GM19468 (cell line): ENCODE measurements at regions not wholly inside any gene's neighbourhood (a gene's known extent, or its start where the extent isn't known, plus 50 kb on each side); places are given as distances from the start of the nearest gene placed in this dataset.
"Not testable (repeated sequence)": the region's sequence is repeated elsewhere in the genome, so short reads cannot be mapped to it uniquely, and the experiment has no call there.

Experiments used
- ATAC-seq: cut with Tn5 transposase; IDR thresholded peaks from one replicate; pipeline ENCODE4 v1.9.1; 2021; ENCODE audit warnings: mild to moderate bottlenecking, moderate library complexity, moderate number of reproducible peaks; ENCODE audit not compliant: unreplicated experiment; ENCODE audit errors: extremely low read depth

DNA sequence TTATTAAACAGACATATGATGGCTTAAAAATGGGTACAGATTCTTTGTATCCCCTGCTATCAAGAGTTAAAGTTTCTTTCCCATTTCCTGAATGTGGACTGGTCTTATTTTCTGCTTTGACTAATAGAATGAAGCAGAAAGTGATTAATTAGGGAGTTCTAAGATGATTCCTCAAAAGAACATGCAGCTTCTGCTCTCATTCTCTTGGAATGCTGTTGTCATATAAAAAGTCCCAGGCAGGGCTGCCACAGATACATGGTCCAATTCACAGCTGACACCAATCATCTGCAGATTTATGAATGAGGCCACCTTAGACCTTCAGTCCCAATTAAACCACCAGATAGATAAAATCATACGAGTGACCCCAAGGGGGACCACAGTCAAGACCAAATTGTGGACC lies 844.5 kb upstream of the RAG2 start:
- ATAC-seq: no peak

DNA sequence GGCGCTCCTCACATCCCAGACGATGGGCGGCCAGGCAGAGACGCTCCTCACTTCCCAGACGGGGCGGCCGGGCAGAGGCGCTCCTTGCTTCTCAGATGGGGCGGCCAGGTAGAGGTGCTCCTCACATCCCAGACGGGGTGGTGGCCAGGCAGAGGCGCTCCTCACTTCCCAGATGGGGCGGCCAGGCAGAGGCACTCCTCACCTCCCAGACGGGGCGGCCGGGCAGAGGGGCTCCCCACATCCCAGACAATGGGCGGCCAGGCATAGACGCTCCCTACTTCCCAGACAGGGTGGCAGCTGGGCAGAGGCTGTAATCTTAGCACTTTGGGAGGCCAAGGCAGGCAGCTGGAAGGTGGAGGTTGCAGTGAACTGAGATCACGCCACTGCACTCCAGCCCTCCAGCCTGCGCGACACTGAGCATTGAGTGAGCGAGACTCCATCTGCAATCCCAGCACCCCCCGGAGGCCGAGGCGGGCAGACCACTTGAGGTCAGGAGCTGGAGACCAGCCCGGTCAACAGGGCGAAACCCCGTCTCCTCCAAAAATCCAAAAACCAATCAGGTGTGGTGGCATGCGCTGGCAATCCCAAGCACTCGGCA lies 833.7 kb upstream of the RAG2 start:
- not testable (repeated sequence) for ATAC-seq

DNA sequence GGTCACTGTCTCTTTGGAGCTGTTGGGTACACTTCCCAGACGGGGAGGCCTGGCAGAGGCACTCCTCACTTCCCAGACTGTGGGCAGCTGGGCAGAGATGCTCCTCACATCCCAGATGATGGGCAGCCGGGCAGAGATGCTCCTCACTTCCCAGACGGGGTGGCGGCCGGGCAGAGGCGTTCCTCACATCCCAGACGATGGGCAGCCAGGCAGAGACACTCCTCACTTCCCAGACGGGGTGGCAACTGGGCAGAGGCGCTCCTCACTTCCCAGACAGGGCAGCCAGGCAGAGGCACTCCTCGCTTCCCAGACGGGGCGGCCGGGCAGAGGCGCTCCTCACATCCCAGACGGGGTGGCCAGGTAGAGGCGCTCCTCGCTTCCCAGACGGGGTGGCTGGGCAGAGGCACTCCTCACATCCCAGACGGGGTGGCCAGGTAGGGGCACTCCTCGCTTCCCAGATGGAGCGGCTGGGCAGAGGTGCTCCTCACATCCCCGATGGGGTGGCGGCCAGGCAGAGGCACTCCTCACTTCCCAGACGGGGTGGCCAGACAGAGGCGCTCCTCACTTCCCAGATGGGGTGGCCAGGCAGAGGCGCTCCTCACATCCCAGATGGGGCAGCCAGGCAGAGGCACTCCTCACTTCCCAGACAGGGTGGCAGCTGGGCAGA lies 833.1 kb upstream of the RAG2 start:
- ATAC-seq: not testable (repeated sequence)

DNA sequence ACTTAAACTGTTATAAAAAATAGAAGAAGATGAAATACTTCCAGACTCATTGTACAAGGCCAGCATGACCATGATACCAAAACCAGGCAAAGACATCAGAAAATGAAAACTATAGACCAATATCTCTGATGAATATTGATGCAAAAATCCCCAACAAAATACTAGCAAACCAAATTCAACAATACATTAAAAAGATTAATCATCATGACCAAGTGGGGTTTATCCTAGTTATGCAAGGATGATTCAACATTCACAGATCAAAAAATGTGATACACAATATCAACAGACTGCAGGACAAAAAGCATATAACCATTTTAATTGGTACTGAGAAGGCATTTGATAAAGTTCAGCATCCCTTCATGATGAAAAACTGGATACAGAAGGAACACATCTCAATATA lies 824.5 kb upstream of the RAG2 start:
- no peak for ATAC-seq

DNA sequence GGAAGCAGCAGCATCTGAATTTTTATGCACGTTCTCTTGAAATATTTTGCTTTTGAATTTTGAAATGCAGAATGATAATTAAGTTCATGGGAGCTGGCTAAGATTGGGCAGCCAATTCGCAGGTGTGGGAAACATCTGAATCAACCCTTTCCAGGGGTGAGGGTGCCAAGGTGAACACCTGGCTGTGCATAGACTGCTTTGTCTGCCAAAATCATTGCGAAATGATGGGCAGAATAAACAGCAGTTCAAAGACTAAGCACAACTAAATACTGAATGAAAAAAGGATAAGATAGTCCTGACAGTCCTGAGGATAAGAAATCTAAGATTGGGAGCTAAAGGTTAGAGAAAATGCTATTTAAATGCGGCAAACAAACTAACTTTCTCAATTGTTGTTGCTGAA lies 813.3 kb upstream of the RAG2 start:
- ATAC-seq: no peak

DNA sequence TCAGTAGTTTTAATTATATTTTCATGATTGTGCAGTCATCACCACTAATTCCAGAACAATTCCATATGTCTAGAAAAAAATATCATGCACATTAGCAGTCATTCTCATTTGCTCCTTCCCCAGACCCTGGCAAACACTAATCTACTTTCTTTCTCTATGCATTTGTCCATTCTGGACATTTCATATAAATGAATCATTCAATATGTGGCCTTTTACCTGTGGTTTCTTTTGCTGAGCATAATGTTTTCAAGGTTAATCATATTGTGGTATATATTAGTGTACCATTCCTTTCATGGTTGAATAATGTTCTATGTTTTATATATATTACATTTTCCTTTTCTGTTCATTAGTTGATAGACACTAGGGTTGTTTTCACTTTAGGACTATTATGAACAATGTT lies 811.1 kb upstream of the RAG2 start:
- no peak for ATAC-seq

DNA sequence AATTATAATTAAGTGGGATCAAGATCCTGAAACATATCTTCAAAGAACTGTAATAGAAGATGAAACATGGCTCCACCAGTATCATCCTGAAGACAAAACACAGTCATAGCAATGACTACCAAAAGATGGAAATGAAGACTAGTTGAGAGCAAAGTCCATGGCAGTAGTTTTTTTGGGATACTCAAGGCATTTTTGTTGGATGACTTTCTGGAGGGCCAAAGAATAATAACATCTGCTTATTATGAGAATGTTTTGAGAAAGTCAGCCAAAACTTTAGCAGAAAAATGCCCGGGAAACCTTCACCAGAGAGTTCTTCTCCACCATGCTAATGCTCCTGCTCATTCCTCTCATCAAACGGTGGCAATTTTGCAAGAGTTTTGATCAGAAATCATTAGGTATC lies 809.4 kb upstream of the RAG2 start:
- no peak for ATAC-seq

DNA sequence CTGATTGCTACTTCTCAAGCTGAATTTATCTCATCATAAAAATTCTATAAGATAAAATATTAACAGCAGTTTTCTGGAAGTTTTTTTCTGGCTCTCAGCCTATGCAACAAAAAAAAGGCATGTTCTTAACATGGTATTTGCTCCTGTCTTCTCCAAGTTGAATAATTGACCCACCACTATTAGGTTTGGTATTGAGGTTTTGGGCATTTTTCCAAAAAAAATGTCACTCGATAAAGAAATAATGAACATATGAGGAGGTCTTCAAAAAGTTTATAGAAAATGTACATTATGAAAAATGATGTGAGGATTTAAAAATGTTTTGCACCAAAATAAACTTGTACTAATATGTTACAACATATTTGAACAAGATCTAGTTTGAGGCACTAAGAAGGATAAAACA lies 808.6 kb upstream of the RAG2 start:
- ATAC-seq: no peak

DNA sequence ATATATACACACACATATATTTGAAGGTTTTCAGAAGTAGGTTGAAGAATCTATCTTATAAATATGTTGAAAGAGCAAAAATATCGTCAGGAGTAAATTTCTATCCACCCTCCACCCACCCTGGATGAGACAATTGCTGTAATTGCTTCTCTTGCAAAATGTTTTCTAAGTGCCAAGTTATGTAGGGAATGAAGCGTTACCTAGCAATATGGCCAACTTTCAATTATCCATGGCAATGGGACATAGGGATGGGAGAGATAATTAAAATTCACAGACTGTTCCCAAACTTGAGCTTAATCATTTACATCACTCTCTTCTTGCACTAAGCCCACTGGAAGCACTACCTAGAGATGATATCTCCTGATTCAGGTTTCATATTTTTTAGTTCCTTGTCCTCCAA lies 806.2 kb upstream of the RAG2 start:
- ATAC-seq: no peak

DNA sequence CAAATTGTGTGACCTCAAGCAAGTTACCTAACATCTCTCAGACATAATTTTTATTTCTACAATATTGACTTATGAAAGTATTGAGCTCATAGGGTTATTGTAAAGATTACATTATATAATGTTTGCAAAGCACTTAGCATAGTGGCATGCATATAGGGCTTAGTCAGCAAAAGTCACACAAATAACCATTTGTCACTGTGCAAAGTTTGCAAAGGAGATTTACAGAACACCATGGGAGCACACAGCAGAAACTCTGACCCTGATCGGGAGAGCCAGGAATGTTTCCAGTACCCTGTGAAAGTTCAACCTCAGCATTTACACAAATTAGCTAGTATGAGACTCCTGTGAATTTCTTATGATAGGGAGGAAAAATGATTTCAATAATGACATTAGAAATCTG lies 804.6 kb upstream of the RAG2 start:
- ATAC-seq: no peak

DNA sequence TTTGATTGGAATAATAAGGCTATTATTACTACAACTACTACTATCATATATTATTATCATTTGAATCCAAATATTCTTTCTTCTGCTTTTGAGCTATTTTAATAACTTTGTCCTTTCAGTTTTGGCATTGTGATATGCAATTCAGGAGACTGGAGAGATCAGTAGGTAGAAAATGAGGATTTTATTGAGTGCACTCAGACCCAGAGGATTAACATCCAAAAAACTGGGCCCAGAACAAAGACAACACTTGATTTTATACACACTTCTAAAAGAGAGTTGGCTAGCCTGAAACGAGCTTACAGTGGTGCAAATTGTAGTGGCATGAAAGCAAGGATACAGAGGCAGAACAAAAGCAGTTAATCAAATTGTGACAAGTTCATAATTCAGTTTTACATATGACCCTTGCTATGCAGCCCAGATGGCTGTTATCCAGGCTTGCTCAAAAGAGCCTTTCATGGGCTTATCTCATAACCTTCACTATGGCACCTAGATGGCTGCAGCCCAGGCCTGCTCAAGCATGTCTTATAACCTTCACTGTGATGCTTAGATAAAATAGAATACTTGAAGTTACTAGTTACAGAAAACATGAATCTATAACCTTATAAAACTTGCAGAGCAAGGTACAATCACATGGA lies 796.3 kb upstream of the RAG2 start:
- no peak for ATAC-seq

DNA sequence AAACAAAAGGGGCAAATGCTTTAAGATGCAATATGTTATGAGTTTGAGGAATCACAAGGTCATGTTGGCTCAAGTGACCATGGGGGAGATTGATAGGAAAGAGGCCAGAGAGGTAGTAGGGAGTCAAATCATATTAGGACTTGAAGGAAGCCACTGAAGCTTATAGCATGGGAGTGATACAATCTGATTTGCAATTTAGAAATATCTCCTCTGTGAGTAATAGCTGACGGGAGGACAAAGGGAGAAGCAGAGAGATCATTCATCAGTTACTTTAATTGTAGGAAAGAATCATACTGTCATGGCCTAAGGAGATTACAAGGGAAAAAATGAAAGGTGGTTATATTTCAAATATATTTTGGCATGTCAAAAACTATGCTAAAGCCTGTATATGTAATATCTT lies 793.6 kb upstream of the RAG2 start:
- ATAC-seq: no peak

DNA sequence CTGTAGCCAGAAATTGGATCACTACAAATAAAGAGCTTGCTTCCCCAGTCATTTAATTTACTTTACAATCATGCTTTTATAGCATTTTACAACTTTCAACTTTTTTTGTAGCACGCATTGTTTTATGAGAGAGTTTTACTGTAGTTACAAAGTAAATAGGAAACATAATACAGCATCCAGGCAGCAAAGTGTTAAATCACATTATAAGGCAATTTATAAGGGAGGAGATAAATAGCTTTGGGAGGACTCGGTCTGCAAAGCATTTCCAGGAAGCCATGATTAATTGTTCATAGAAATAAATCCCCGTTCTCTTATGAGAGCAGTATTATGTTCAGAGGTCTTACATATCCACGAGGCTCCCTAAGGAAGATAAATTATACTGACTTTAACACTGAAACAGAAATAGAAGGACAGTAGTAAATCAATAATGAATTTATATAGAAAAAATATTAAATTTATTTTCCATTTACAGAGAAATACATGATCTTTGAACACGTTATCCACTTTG lies 792.6 kb upstream of the RAG2 start:
- no peak for ATAC-seq

DNA sequence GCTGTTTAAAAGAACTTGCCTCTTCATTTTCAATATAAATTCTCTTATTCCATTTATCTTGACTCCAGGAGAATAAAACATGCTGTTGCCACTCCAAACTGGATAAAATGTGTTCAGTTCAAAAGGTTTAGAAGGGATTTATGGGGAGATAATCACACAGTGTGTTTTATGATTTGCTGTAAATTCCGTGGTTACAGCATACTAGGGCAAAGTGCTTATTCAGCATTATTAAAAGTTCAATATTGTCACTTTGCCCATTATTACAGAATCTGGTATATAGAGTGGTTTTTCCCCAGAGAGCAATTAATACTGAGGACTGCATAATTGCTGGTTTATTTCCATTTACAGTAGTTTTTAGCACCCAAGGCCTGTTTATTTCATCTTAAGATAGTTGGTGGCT lies 780.9 kb upstream of the RAG2 start:
- ATAC-seq: no peak

DNA sequence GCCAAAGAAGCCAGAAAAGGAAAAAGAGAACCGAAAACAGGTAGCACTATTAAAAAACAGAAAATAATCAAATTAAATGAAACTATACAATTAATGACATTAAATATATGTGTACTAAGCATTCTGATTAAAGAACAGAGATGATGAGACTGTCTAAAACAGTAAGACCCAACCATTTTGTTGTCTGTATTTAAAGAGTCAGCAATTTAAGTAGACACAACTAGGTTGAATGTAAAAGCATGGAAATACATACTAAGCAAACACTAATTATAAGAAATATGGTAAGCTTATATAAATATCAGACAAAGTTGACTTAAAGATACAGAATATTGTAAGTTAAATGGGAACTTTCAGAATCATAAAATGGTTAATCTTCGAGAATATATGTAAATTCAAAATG lies 774.6 kb upstream of the RAG2 start:
- ATAC-seq: no peak

DNA sequence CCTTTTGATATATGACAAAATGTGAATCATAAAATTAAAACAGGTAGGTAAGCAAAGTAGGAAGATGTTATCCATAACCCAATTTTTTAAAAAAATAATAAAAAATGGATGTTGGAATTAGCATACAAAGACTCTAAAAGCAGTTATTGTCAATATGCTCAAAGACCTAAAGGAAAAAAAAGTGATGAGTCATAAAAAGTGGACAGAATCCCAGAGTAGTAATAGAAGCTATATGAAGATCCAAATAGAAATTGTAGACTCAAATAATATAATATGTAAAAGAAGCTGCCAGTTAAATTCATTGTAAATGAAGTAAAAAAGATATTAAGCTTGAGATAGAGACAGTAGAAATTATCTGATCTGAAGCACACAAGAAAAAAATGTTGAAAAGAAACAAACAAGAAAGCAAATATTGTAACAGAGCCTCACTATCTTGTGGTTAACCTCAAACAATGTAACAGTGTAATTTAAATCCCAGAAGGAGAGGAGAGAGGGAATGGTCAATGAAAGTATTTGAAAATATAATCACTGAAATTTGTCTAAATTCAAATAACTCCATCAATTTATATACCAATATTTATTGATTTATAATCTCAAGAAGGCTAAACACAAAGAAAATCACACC lies 773.4 kb upstream of the RAG2 start:
- ATAC-seq: no peak

DNA sequence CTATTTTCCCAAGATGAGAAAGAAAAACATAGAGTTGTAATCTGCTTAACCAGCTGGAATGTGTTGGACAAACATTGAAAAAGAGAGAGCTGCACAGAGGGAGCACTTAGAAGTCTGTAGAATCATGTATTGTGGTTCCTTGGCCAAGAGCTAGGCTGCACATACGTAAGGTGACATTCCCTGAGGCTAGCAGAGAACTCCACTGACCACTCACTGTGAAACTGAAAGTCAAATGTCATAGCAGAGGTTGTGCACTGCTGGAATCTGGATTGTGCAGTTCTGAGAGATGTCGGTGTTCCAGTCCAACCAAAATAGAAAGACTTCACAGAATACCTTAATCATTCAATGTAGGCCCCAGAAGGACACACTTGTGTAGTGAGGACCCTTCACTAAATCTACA lies 772.8 kb upstream of the RAG2 start:
- ATAC-seq: no peak

DNA sequence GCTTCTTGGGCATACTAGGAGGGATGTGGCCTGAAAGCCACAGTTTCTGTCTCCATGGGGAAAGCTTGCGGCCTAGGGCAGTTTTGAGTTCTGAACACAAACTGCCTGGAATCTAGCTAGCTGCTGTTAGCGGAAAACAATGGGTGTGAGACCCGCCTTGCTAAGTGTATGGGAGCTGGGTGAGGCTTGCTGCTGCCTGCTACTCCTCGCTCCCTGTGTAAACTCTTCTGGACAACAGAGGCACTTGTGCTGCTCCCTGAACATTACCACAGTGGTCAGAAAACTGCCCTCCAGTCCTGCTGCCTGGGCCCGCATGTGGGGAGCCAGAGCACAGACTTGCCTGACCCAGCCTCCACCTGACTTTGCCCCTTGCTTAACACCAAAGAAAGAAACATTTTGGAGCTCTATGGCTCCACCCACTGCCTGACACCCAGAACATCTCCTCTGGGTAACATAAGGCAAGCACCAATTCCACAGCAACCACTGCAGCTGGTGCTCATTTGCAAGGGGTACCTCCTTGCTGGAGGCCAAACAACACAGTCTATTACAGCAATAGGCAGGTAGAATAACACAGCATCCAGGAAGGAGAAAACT lies 766.3 kb upstream of the RAG2 start:
- no peak for ATAC-seq

DNA sequence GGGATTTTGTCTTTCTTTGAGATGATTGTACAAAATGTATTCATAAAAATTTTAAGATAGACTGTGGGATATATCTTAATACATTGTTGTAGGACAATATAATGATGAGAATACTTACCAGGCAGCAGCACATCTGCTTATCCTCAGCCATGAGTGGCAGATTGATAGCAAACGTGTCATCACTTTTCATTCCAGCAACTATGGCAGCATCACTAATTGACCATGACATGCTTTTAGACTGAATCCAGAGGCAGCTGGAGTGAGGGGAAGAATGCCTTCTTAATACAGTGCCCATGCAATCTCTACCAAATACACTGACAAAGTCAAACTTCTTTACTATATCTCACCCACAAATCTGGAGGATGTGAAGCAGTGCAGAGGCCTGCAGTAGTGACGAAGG lies 755.2 kb upstream of the RAG2 start:
- no peak for ATAC-seq

DNA sequence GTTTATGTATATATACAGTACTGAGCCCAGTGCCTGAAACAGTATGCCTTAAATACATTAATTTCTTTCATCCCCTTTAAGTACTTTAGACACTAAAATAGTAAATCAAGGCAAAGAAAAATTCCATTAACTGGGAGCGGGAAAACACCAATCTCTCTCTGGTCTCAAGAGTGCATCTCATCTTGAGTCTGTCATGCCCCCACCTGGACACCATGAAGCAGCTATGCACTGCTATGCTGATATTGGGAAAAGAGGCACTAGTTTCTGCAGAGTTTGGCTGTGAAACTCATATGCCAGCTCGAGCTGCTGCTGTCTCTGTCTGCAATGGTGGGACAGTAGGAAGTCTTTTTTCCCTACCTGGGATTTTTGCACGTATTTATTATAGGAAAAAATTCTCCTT lies 754.4 kb upstream of the RAG2 start:
- no peak for ATAC-seq

DNA sequence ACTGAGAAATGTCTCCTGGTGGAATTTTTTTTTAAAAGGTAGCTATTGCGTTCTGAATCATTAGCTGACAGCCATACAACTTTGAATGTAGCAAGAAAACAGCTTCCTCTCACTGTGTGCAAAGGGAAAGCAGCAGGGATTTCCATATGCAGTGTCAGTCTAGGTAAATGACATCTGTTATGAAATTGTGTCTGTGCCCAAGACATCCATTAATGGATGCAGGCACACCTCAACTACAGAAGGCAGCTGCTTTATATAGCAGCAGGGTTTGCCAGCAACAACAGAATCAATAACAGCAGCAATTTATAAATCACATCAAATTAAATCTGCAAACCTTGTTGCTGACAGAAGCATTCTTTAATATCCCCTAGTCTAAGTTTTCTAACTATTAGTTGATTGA lies 745.3 kb upstream of the RAG2 start:
- no peak for ATAC-seq
